WERI-Rb-1 (cell line): ENCODE measurements at regions not wholly inside any gene's neighbourhood (a gene's known extent, or its start where the extent isn't known, plus 50 kb on each side); places are given as distances from the start of the nearest gene placed in this dataset.

ENCODE experiments used
- DNase-seq: peaks from one replicate; pipeline ENCODE4 v3.0.0-alpha.2; 2020
- H3K27ac ChIP-seq: fragments of 250-450 bp; sonication (Bioruptor Pico); 2 replicates; pipeline ENCODE4 v1.5.1; 2020; ENCODE audit warnings: mild to moderate bottlenecking, moderate library complexity
- H3K27me3 ChIP-seq: fragments of 250-450 bp; sonication (Bioruptor Pico); 2 replicates; pipeline ENCODE4 v1.5.1; 2021; ENCODE audit warnings: mild to moderate bottlenecking, low read depth, moderate library complexity; ENCODE audit not compliant: insufficient read depth, severe bottlenecking
- H3K36me3 ChIP-seq: fragments of 250-450 bp; sonication (Bioruptor Pico); 2 replicates; pipeline ENCODE4 v1.5.1; 2020; ENCODE audit warnings: mild to moderate bottlenecking, moderate library complexity
- H3K4me3 ChIP-seq: 2 replicates; pipeline ENCODE4 v1.5.1; 2011; ENCODE audit warnings: low read depth, mild to moderate bottlenecking, control low read depth, low read length
- H3K9me3 ChIP-seq: fragments of 250-450 bp; sonication (Bioruptor Pico); 2 replicates; pipeline ENCODE4 v1.5.1; 2021; ENCODE audit warnings: mild to moderate bottlenecking, moderate library complexity; ENCODE audit not compliant: severe bottlenecking
- TF ChIP-seq, protein P1 (sequence below): IDR thresholded peaks from 2 replicates; pipeline ENCODE4 v1.5.1; 2011; ENCODE audit warnings: low read depth, mild to moderate bottlenecking, control low read depth, inconsistent platforms, low read length

DNA sequence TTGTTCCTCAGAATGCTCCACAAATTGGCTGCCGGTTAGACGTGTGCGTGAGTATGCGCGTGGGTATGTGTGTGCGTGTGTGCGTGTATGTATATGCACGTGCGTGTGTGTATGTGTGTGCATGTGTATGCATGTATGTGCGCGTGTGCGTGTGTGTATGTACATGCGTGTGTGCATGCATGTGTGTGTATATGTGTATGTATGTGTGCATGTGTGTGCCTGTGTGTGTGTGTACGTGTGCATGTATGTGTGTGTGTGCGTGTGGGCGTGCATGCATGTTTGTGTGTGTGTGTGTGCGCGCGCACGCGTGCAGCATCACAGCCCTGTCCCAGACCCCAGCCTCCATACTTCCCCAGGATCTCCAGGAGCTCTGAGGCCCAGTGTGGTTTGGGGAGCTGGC, 183.1 kb upstream of the IER5L start:
- H3K27me3 ChIP-seq: no peaks in the 10 kb centered on the region
- H3K36me3 ChIP-seq: no peaks in the 10 kb centered on the region
- TF ChIP-seq, protein P1, sequence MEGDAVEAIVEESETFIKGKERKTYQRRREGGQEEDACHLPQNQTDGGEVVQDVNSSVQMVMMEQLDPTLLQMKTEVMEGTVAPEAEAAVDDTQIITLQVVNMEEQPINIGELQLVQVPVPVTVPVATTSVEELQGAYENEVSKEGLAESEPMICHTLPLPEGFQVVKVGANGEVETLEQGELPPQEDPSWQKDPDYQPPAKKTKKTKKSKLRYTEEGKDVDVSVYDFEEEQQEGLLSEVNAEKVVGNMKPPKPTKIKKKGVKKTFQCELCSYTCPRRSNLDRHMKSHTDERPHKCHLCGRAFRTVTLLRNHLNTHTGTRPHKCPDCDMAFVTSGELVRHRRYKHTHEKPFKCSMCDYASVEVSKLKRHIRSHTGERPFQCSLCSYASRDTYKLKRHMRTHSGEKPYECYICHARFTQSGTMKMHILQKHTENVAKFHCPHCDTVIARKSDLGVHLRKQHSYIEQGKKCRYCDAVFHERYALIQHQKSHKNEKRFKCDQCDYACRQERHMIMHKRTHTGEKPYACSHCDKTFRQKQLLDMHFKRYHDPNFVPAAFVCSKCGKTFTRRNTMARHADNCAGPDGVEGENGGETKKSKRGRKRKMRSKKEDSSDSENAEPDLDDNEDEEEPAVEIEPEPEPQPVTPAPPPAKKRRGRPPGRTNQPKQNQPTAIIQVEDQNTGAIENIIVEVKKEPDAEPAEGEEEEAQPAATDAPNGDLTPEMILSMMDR: no peak
- no peak for DNase-seq
- no peak overlapping the region for H3K4me3 ChIP-seq
- H3K9me3 ChIP-seq: peaks cover 2% of the 10 kb centered on the region
- H3K27ac ChIP-seq: no peak overlapping the region

DNA sequence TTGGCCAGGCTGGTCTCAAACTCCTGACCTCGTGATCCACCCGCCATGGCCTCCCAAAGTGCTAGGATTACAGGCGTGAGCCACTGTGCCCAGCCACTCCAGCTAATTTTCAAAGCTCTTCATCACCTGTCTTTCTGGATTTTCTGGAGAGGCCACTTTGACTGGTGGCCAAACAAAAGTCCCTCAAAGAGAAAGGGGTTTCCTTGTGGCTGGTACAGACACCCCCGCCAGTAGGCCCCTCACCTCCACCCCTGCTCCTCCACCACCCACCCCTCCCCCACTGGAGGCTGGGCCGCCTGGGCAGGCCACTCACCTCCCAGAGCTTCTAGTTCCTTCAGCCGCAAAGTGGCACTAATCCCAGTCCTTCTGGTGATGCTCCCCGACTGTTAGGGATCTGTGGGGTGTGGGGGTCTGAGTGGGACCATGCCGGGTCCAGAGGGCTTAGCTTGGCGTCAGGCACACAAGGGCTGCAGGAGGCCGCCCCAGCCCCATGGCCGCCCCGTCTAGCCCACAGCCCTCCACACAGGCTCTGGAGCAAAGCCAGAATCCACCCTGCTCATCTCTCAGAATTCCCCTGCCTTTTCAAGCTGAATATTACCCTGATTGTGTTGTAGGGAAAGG, 182.0 kb upstream of the IER5L start:
- peaks cover 8% of the 10 kb centered on the region for H3K9me3 ChIP-seq
- no peaks in the 10 kb centered on the region for H3K27me3 ChIP-seq
- H3K4me3 ChIP-seq: no peak overlapping the region
- H3K27ac ChIP-seq: peak overlapping the region; percentile 63
- H3K36me3 ChIP-seq: no peaks in the 10 kb centered on the region
- peak; percentile 72 for DNase-seq
- TF ChIP-seq, protein P1: no peak

DNA sequence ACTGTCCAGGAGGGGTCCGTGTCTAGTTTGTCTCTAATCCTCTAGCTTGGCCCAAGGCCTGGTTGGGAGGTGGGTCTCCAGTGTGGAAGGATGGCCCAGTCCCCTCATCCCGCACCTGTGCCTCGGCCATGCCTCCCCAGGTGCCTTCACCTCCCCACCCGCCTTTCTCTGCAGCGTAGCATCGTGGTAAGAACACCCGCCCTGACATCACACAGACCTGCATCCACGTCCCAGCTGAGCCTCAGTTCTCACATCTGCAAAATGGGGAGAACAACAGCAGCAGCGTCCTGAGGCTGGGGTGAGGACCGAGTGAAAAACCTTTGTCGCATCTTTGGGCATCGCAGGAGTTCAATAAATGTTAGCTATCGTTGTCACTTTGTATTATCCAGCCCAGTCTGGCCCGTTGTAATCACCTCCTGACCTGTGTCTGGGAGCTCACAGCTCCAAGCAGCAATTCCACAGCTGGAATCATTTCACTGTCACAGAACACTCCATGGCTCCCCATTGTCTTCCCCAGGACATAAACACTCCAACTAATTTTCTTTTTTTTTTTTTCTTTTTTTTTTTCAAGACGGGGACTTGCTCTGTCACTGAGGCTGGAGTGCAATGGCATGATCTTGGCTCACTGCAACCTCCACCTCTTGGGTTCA, 181.2 kb upstream of the IER5L start:
- Histone ChIP-seq H3K36me3 (no peaks in the 10 kb centered on the region), H3K27ac (no peak overlapping the region; the same call in 1 of the 2 replicates)

DNA sequence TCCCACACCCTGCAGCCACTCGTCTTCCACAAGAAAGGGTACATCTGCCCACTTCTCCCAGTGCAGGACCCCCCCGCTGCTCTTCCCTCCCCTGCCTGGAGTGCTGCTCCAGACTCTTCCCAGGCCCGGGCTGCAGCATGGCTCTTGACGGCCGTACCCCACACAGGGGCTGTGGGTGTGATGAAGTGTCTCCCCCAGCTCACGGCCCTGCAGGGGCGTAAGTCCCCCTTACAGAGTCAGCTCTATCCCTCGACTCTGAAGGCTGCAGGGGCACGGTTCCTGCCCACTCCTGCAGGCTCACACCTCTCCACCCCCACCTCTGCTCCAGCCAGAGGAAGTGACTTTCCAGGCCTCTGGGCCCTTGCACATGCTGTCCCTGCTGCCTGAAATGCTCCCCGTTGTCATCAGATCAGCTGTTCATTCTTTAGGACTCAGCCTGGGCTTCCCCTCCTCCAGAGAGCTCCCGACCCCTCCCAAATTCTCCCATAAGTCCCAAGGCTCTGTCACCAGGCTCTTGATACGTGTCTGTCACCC, 180.6 kb upstream of the IER5L start:
- no peaks in the 10 kb centered on the region for H3K27me3 ChIP-seq
- no peak overlapping the region for H3K27ac ChIP-seq
- H3K9me3 ChIP-seq: peaks cover 8% of the 10 kb centered on the region
- TF ChIP-seq, protein P1: no peak
- no peaks in the 10 kb centered on the region for H3K36me3 ChIP-seq
- no peak overlapping the region for H3K4me3 ChIP-seq
- no peak for DNase-seq

More for the DNA sequence above, 181.2 kb upstream of the IER5L start:
- DNase-seq: no peak
- TF ChIP-seq, protein P1: no peak
- no peaks in the 10 kb centered on the region for H3K27me3 ChIP-seq
- H3K9me3 ChIP-seq: peaks cover 8% of the 10 kb centered on the region
- no peak overlapping the region for H3K4me3 ChIP-seq

DNA sequence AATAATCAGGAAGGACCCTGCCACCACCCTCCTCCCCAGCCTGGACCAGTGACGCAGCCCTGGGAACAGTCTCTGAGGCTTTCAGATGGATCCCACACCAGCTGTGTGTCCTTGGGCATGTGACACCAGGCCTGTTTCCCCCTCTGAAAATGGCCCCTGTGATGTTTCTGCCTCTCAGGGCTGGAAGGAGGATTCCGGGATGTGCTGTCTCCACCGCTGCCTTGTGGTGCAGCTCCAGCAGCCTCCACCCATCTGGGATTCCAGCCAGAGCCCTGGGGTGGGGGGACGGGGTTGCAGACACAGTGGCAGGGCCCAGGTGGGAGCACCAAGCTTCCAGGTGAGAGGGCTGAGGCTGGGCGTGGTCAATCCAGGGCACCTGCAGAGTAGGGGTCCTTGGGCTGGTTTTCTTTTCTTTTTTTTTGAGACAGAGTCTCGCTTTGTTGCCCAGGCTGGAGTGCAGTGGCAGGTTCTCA, 179.7 kb upstream of the IER5L start:
- Histone ChIP-seq H3K4me3 (no peak overlapping the region), H3K27me3 (no peaks in the 10 kb centered on the region), H3K36me3 (no peaks in the 10 kb centered on the region), H3K27ac (no peak overlapping the region), H3K9me3 (peaks cover 8% of the 10 kb centered on the region)
- DNase-seq: no peak
- TF ChIP-seq, protein P1: no peak
